ENCODE measurements at regions not wholly inside any gene's neighbourhood (a gene's known extent, or its start where the extent isn't known, plus 50 kb on each side); places are given as distances from the start of the nearest gene placed in this dataset.
"Not testable (repeated sequence)": the region's sequence is repeated elsewhere in the genome, so short reads cannot be mapped to it uniquely, and the experiment has no call there.

DNA sequence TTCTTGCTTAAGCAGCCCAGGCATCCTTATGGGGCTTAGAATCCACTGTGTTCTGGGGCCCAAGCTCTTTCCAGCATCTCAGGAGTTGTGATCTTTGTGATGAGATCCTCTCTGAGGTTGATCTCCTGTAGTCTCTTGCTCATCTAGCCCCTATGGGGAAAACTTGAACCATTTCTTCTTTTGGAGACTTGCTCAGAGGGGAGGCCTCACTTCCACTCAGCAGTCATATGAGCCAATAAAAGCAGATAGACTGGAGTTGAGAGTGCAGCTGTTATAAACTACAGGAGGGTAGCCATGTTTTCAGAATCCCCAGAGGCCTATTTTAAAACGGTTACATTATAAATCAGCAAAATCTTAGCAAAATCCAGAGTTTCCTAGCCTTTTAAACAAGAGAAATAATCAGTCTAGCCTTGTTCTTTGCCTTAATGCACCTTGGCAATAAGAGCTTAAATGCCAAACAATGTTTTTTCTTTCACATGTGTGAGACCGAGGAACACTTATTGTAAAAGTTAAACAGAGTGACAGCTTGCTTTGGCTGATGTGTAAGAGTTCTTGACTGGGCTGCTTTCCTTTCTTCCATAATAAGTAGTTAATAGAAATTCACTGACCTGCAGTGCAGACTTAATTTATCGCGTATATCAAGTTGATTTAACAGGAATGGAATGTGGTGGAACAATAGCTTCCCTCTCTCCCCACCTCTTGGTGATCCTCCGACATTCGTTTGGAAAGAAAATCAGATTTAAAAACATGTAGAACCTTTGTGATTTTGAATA is 168.3 kb downstream of the NEDD1 start (continued):
- TF ChIP-seq POLR2AphosphoS5 (IDR thresholded peaks at IDR 0.05; ENCODE audit: low read depth, low read length) = no peak
- no peak for TF ChIP-seq TEAD4 (IDR thresholded peaks at IDR 0.05; ENCODE audit: borderline replicate concordance, insufficient read depth)
- TF ChIP-seq GATA2 (CRISPR knock-in tag; IDR thresholded peaks at IDR 0.05) = no peak
- TF ChIP-seq, protein P1, sequence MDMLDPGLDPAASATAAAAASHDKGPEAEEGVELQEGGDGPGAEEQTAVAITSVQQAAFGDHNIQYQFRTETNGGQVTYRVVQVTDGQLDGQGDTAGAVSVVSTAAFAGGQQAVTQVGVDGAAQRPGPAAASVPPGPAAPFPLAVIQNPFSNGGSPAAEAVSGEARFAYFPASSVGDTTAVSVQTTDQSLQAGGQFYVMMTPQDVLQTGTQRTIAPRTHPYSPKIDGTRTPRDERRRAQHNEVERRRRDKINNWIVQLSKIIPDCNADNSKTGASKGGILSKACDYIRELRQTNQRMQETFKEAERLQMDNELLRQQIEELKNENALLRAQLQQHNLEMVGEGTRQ (IDR thresholded peaks at IDR 0.05; ENCODE audit: borderline replicate concordance, low read depth, low read length) = no peak

DNA sequence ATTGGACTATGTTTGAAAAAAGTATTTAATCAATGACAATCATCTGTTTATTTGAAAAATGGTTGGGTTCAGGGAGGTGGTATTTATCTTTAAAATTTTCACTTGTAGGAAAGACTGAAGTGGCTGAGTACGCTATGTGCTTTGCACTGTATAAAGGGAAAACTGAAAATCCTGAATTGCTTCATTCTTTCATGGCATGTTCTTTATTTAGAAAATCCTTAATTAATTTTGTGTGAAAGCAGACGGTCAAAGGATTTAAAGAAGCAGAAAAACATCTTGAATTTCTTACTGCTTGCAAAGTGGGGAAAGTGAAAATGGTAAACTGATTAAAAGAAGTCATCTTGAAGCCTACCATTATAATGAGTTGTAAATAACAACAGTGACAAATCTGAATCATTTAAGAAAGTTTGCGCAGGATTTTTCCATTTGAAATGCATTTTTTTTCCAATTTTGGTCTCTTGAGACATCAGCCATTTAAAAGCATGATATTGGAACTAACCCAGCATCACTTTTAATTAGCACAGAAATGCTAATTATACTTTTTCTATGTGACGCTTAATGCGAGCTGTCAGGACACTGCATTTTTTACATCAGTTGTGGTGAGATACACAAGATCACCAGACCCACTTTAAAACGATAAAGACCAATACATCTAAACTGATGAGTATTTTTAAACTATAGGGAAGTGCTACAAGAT is 169.0 kb downstream of the NEDD1 start:
- Histone ChIP-seq H3K9me2 (no peaks in the 10 kb centered on the region), H3K36me3 (replicated peaks in 1 of 2; ENCODE audit: control insufficient read depth in 1 of 2, insufficient read depth in 2 of 2, low read length in 1 of 2) (no peaks in the 10 kb centered on the region), H3K4me2 (no peak overlapping the region), H3K9ac (no peak overlapping the region), H3K27me3 (ENCODE audit: insufficient read depth) (no peaks in the 10 kb centered on the region), H3K79me2 (ENCODE audit: insufficient read depth) (no peaks in the 10 kb centered on the region), H3K4me3 (ENCODE audit: low read depth in 2 of 2, low read length in 1 of 2) (no peak overlapping the region), H3K9me3 (no peaks in the 10 kb centered on the region), H3F3A (replicated peaks; ENCODE audit: insufficient read depth) (no peaks in the 10 kb centered on the region), H3K27ac (ENCODE audit: low read depth in 2 of 2, low read length in 1 of 2) (no peak overlapping the region), H4K20me1 (ENCODE audit: insufficient read depth) (no peaks in the 10 kb centered on the region), H3K4me1 (ENCODE audit: control insufficient read depth in 1 of 2, insufficient read depth in 2 of 2, low read depth in 1 of 2, low read length in 1 of 2) (no peaks in the 10 kb centered on the region), H2AFZ (ENCODE audit: low read depth) (no peak overlapping the region)
- no peak for DNase-seq
- CTCF ChIA-PET = no interaction called here
- WGBS (ENCODE audit: low lambda C conversion rate) = 52% methylated on average over 6 of the region's 6 CpGs
- TF ChIP-seq YY1 (IDR thresholded peaks at IDR 0.05; ENCODE audit: low read depth) (no peak), POLR2AphosphoS5 (IDR thresholded peaks at IDR 0.05; ENCODE audit: low read depth, low read length) (no peak), TAF1 (IDR thresholded peaks at IDR 0.05; ENCODE audit: borderline replicate concordance, low read depth, low read length) (no peak), FOXJ3 (CRISPR knock-in tag; IDR thresholded peaks at IDR 0.05) (no peak), TEAD4 (IDR thresholded peaks at IDR 0.05; ENCODE audit: borderline replicate concordance, insufficient read depth) (no peak), MXI1 (IDR thresholded peaks at IDR 0.05; ENCODE audit: low read depth, low read length) (no peak), MEF2A (IDR thresholded peaks at IDR 0.05; ENCODE audit: borderline replicate concordance, low read depth) (no peak), RCOR1 (IDR thresholded peaks at IDR 0.05; ENCODE audit: low read length) (no peak)
- TF ChIP-seq, protein P1 (IDR thresholded peaks at IDR 0.05; ENCODE audit: borderline replicate concordance, low read depth, low read length) = no peak
- TF ChIP-seq, protein P2, sequence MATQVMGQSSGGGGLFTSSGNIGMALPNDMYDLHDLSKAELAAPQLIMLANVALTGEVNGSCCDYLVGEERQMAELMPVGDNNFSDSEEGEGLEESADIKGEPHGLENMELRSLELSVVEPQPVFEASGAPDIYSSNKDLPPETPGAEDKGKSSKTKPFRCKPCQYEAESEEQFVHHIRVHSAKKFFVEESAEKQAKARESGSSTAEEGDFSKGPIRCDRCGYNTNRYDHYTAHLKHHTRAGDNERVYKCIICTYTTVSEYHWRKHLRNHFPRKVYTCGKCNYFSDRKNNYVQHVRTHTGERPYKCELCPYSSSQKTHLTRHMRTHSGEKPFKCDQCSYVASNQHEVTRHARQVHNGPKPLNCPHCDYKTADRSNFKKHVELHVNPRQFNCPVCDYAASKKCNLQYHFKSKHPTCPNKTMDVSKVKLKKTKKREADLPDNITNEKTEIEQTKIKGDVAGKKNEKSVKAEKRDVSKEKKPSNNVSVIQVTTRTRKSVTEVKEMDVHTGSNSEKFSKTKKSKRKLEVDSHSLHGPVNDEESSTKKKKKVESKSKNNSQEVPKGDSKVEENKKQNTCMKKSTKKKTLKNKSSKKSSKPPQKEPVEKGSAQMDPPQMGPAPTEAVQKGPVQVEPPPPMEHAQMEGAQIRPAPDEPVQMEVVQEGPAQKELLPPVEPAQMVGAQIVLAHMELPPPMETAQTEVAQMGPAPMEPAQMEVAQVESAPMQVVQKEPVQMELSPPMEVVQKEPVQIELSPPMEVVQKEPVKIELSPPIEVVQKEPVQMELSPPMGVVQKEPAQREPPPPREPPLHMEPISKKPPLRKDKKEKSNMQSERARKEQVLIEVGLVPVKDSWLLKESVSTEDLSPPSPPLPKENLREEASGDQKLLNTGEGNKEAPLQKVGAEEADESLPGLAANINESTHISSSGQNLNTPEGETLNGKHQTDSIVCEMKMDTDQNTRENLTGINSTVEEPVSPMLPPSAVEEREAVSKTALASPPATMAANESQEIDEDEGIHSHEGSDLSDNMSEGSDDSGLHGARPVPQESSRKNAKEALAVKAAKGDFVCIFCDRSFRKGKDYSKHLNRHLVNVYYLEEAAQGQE (IDR thresholded peaks at IDR 0.05; ENCODE audit: low read depth, low read length) = no peak
- TF ChIP-seq, protein P3, sequence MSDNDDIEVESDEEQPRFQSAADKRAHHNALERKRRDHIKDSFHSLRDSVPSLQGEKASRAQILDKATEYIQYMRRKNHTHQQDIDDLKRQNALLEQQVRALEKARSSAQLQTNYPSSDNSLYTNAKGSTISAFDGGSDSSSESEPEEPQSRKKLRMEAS (IDR thresholded peaks at IDR 0.05; ENCODE audit: low read depth) = no peak
- TF ChIP-seq, protein P4, sequence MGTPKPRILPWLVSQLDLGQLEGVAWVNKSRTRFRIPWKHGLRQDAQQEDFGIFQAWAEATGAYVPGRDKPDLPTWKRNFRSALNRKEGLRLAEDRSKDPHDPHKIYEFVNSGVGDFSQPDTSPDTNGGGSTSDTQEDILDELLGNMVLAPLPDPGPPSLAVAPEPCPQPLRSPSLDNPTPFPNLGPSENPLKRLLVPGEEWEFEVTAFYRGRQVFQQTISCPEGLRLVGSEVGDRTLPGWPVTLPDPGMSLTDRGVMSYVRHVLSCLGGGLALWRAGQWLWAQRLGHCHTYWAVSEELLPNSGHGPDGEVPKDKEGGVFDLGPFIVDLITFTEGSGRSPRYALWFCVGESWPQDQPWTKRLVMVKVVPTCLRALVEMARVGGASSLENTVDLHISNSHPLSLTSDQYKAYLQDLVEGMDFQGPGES (IDR thresholded peaks at IDR 0.05; ENCODE audit: low read depth, low read length) = no peak
- POLR2A ChIA-PET = no interaction called here

DNA sequence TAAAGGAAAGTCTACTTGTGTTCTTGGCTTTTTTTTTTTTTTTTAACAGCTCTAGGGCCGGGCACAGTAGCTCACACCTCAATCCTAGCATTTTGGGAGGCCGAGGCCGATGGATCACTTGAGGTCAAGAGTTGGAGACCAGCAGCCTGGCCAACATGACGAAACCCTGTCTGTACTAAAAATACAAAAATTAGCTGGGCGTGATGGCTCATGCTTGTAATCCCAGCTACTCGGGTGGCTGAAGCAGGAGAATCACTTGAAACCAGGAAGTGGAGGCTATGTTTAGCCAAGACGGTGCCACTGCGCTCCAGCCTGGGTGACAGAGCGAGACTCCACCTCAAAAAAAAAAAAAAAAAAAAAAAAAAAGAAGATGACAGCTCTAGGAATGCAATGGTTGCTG is 169.9 kb downstream of the NEDD1 start:
- H3F3A ChIP-seq (replicated peaks; ENCODE audit: insufficient read depth); H3K9me2 ChIP-seq; H2AFZ ChIP-seq (ENCODE audit: low read depth); H3K79me2 ChIP-seq (ENCODE audit: insufficient read depth); H3K4me1 ChIP-seq (ENCODE audit: control insufficient read depth in 1 of 2, insufficient read depth in 2 of 2, low read depth in 1 of 2, low read length in 1 of 2); H3K9ac ChIP-seq; H3K4me2 ChIP-seq; DNase-seq; H3K9me3 ChIP-seq; H3K27me3 ChIP-seq (ENCODE audit: insufficient read depth); POLR2A ChIA-PET; CTCF ChIA-PET; H3K36me3 ChIP-seq (replicated peaks in 1 of 2; ENCODE audit: control insufficient read depth in 1 of 2, insufficient read depth in 2 of 2, low read length in 1 of 2); H3K4me3 ChIP-seq (ENCODE audit: low read depth in 2 of 2, low read length in 1 of 2); H3K27ac ChIP-seq (ENCODE audit: low read depth in 2 of 2, low read length in 1 of 2); H4K20me1 ChIP-seq (ENCODE audit: insufficient read depth): not testable (repeated sequence)
- 38% methylated on average over 9 of the region's 9 CpGs for WGBS (ENCODE audit: low lambda C conversion rate)
